Activated naive CD8-positive, alpha-beta T cell treated with anti-CD3 and anti-CD28 coated beads, Interleukin-2, amount 10 ng/mL, durations not matched to agents 7 days and 5 days (primary cell): ENCODE measurements at regions not wholly inside any gene's neighbourhood (a gene's known extent, or its start where the extent isn't known, plus 50 kb on each side); places are given as distances from the start of the nearest gene placed in this dataset.
"Not testable (repeated sequence)": the region's sequence is repeated elsewhere in the genome, so short reads cannot be mapped to it uniquely, and the experiment has no call there.

ENCODE experiments used
- ATAC-seq: fragments of 150-1000 bp; cut with Tn5 transposase; one replicate; pipeline ENCODE4 v1.10.0; 2021; ENCODE audit warnings: low read depth, moderate library complexity
- POLR2A ChIA-PET: fragments of 350-600 bp; sonication (Branson Sonifier 250); formaldehyde crosslinking; loops from one replicate; lab custom pipeline; 2021; ENCODE audit warnings: antibody characterized with exemption; lab: Charles Lee
- DNase-seq: peaks from one replicate; pipeline ENCODE4 v3.0.0; 2021
- H3K27ac Mint-ChIP-seq: one replicate; pipeline ENCODE4 v1.8.0; 2022; ENCODE audit warnings: mild to moderate bottlenecking, mixed read lengths
- H3K27me3 Mint-ChIP-seq: one replicate; pipeline ENCODE4 v1.8.0; 2022; ENCODE audit warnings: mild to moderate bottlenecking, moderate library complexity, mixed read lengths
- H3K36me3 Mint-ChIP-seq: one replicate; pipeline ENCODE4 v1.8.0; 2021; ENCODE audit warnings: mild to moderate bottlenecking, mixed read lengths
- H3K4me1 Mint-ChIP-seq: one replicate; pipeline ENCODE4 v1.8.0; 2021; ENCODE audit warnings: mixed read lengths
- H3K4me3 Mint-ChIP-seq: one replicate; pipeline ENCODE4 v1.8.0; 2022; ENCODE audit warnings: mild to moderate bottlenecking, moderate library complexity, mixed read lengths
- H3K9me3 Mint-ChIP-seq: one replicate; pipeline ENCODE4 v1.8.0; 2021; ENCODE audit warnings: mixed read lengths

GRCh38 chr13:80881495-80881894 lies 540.6 kb upstream of the SPRY2 start:
- H3K9me3 Mint-ChIP-seq: no peaks in the 10 kb centered on the region
- no peaks in the 10 kb centered on the region for H3K36me3 Mint-ChIP-seq
- H3K4me3 Mint-ChIP-seq: no peak overlapping the region
- no peak for ATAC-seq
- H3K27me3 Mint-ChIP-seq: no peaks in the 10 kb centered on the region
- H3K27ac Mint-ChIP-seq: no peak overlapping the region
- POLR2A ChIA-PET: no interaction called here
- no peaks in the 10 kb centered on the region for H3K4me1 Mint-ChIP-seq
- DNase-seq: no peak

GRCh38 chr13:80881034-80881433 lies 540.1 kb upstream of the SPRY2 start:
- H3K4me1 Mint-ChIP-seq: no peaks in the 10 kb centered on the region
- no peak overlapping the region for H3K27ac Mint-ChIP-seq
- ATAC-seq (no peak), DNase-seq (no peak)
- H3K4me3 Mint-ChIP-seq: no peak overlapping the region
- POLR2A ChIA-PET: no interaction called here
- H3K27me3 Mint-ChIP-seq: no peaks in the 10 kb centered on the region
- H3K9me3 Mint-ChIP-seq: no peaks in the 10 kb centered on the region
- H3K36me3 Mint-ChIP-seq: no peaks in the 10 kb centered on the region

- ATAC-seq: no peak
Observed at GRCh38 chr13:80877944-80878241, 537.0 kb upstream of the SPRY2 start.

GRCh38 chr13:80877209-80877943 lies 536.5 kb upstream of the SPRY2 start:
- POLR2A ChIA-PET: no interaction called here
- no peak overlapping the region for H3K27ac Mint-ChIP-seq
- no peak for ATAC-seq
- H3K4me3 Mint-ChIP-seq: no peak overlapping the region
- no peaks in the 10 kb centered on the region for H3K4me1 Mint-ChIP-seq
- no peaks in the 10 kb centered on the region for H3K36me3 Mint-ChIP-seq
- no peaks in the 10 kb centered on the region for H3K9me3 Mint-ChIP-seq
- DNase-seq: no peak
- no peaks in the 10 kb centered on the region for H3K27me3 Mint-ChIP-seq

More at GRCh38 chr13:80877944-80878241, 537.0 kb upstream of the SPRY2 start:
- H3K4me3 Mint-ChIP-seq: no peak overlapping the region
- DNase-seq: no peak
- POLR2A ChIA-PET: no interaction called here
- no peak overlapping the region for H3K27ac Mint-ChIP-seq
- H3K9me3 Mint-ChIP-seq: no peaks in the 10 kb centered on the region
- no peaks in the 10 kb centered on the region for H3K4me1 Mint-ChIP-seq
- H3K27me3 Mint-ChIP-seq: no peaks in the 10 kb centered on the region
- no peaks in the 10 kb centered on the region for H3K36me3 Mint-ChIP-seq

GRCh38 chr13:80873589-80873988 lies 532.7 kb upstream of the SPRY2 start:
- no peak overlapping the region for H3K27ac Mint-ChIP-seq
- no peaks in the 10 kb centered on the region for H3K9me3 Mint-ChIP-seq
- ATAC-seq: no peak
- POLR2A ChIA-PET: no interaction called here
- H3K4me1 Mint-ChIP-seq: no peaks in the 10 kb centered on the region
- H3K27me3 Mint-ChIP-seq: no peaks in the 10 kb centered on the region
- DNase-seq: no peak
- H3K36me3 Mint-ChIP-seq: no peaks in the 10 kb centered on the region
- H3K4me3 Mint-ChIP-seq: no peak overlapping the region

- H3K9me3 Mint-ChIP-seq, H3K27me3 Mint-ChIP-seq, H3K36me3 Mint-ChIP-seq, DNase-seq, H3K4me3 Mint-ChIP-seq, ATAC-seq, POLR2A ChIA-PET, H3K27ac Mint-ChIP-seq, H3K4me1 Mint-ChIP-seq: not testable (repeated sequence)
Observed at GRCh38 chr13:80871971-80872370, 531.0 kb upstream of the SPRY2 start.

GRCh38 chr13:80871481-80871880 lies 530.6 kb upstream of the SPRY2 start:
- Mint-ChIP-seq H3K4me3 (no peak overlapping the region), H3K9me3 (no peaks in the 10 kb centered on the region), H3K27ac (no peak overlapping the region), H3K4me1 (no peaks in the 10 kb centered on the region), H3K36me3 (no peaks in the 10 kb centered on the region), H3K27me3 (no peaks in the 10 kb centered on the region)
- ATAC-seq (no peak), DNase-seq (no peak)
- POLR2A ChIA-PET: no interaction called here

- no peaks in the 10 kb centered on the region for H3K36me3 Mint-ChIP-seq
- ATAC-seq (no peak), DNase-seq (no peak)
- H3K9me3 Mint-ChIP-seq: no peaks in the 10 kb centered on the region
- H3K27me3 Mint-ChIP-seq: no peaks in the 10 kb centered on the region
- POLR2A ChIA-PET: no interaction called here
- H3K4me3 Mint-ChIP-seq: no peak overlapping the region
- no peak overlapping the region for H3K27ac Mint-ChIP-seq
- no peaks in the 10 kb centered on the region for H3K4me1 Mint-ChIP-seq
Observed at GRCh38 chr13:80870186-80870585, 529.3 kb upstream of the SPRY2 start.

- ATAC-seq: no peak
- Mint-ChIP-seq H3K27me3 (no peaks in the 10 kb centered on the region), H3K9me3 (no peaks in the 10 kb centered on the region), H3K4me1 (no peaks in the 10 kb centered on the region), H3K36me3 (no peaks in the 10 kb centered on the region), H3K4me3 (no peak overlapping the region), H3K27ac (no peak overlapping the region)
- no peak for DNase-seq
- POLR2A ChIA-PET: no interaction called here
Observed at GRCh38 chr13:80866921-80867320, 526.0 kb upstream of the SPRY2 start.

GRCh38 chr13:80865329-80865728 lies 524.4 kb upstream of the SPRY2 start:
- ATAC-seq (no peak), DNase-seq (no peak)
- Mint-ChIP-seq H3K27ac (no peak overlapping the region), H3K27me3 (no peaks in the 10 kb centered on the region), H3K36me3 (no peaks in the 10 kb centered on the region), H3K4me1 (no peaks in the 10 kb centered on the region), H3K4me3 (no peak overlapping the region), H3K9me3 (no peaks in the 10 kb centered on the region)
- POLR2A ChIA-PET: no interaction called here

GRCh38 chr13:80862456-80862855 lies 521.5 kb upstream of the SPRY2 start:
- DNase-seq (no peak), ATAC-seq (no peak)
- no peaks in the 10 kb centered on the region for H3K36me3 Mint-ChIP-seq
- H3K9me3 Mint-ChIP-seq: no peaks in the 10 kb centered on the region
- POLR2A ChIA-PET: no interaction called here
- no peak overlapping the region for H3K4me3 Mint-ChIP-seq
- no peaks in the 10 kb centered on the region for H3K27me3 Mint-ChIP-seq
- H3K4me1 Mint-ChIP-seq: no peaks in the 10 kb centered on the region
- H3K27ac Mint-ChIP-seq: no peak overlapping the region

GRCh38 chr13:80860845-80861244 lies 519.9 kb upstream of the SPRY2 start:
- H3K27ac Mint-ChIP-seq: no peak overlapping the region
- no peak for DNase-seq
- H3K4me3 Mint-ChIP-seq: no peak overlapping the region
- POLR2A ChIA-PET: no interaction called here
- no peak for ATAC-seq
- H3K9me3 Mint-ChIP-seq: peaks cover 1% of the 10 kb centered on the region
- H3K27me3 Mint-ChIP-seq: no peaks in the 10 kb centered on the region
- no peaks in the 10 kb centered on the region for H3K4me1 Mint-ChIP-seq
- H3K36me3 Mint-ChIP-seq: no peaks in the 10 kb centered on the region

- H3K36me3 Mint-ChIP-seq: no peaks in the 10 kb centered on the region
- H3K27ac Mint-ChIP-seq: no peak overlapping the region
- POLR2A ChIA-PET: no interaction called here
- ATAC-seq (no peak), DNase-seq (no peak)
- H3K4me1 Mint-ChIP-seq: no peaks in the 10 kb centered on the region
- no peak overlapping the region for H3K4me3 Mint-ChIP-seq
- peaks cover 1% of the 10 kb centered on the region for H3K9me3 Mint-ChIP-seq
- no peaks in the 10 kb centered on the region for H3K27me3 Mint-ChIP-seq
Observed at GRCh38 chr13:80858131-80858530, 517.2 kb upstream of the SPRY2 start.

GRCh38 chr13:80857321-80857720 lies 516.4 kb upstream of the SPRY2 start:
- DNase-seq (no peak), ATAC-seq (no peak)
- Mint-ChIP-seq H3K4me3 (no peak overlapping the region), H3K27ac (no peak overlapping the region), H3K27me3 (no peaks in the 10 kb centered on the region), H3K4me1 (no peaks in the 10 kb centered on the region), H3K36me3 (no peaks in the 10 kb centered on the region), H3K9me3 (peaks cover 1% of the 10 kb centered on the region)
- POLR2A ChIA-PET: no interaction called here

GRCh38 chr13:80850771-80851170 lies 509.8 kb upstream of the SPRY2 start:
- POLR2A ChIA-PET: no interaction called here
- DNase-seq (no peak), ATAC-seq (no peak)
- H3K4me3 Mint-ChIP-seq: no peak overlapping the region
- no peaks in the 10 kb centered on the region for H3K4me1 Mint-ChIP-seq
- peaks cover 2% of the 10 kb centered on the region for H3K9me3 Mint-ChIP-seq
- H3K27ac Mint-ChIP-seq: no peak overlapping the region
- no peaks in the 10 kb centered on the region for H3K27me3 Mint-ChIP-seq
- H3K36me3 Mint-ChIP-seq: no peaks in the 10 kb centered on the region
